Loucy (cell line): ENCODE measurements at regions not wholly inside any gene's neighbourhood (a gene's known extent, or its start where the extent isn't known, plus 50 kb on each side); places are given as distances from the start of the nearest gene placed in this dataset.
"Not testable (repeated sequence)": the region's sequence is repeated elsewhere in the genome, so short reads cannot be mapped to it uniquely, and the experiment has no call there.

ENCODE experiments used
- CTCF ChIP-seq: fragments of 200-600 bp; sonication (generic); conservative IDR thresholded peaks from 2 replicates; pipeline ENCODE4 v1.5.1; 2014; ENCODE audit warnings: mild to moderate bottlenecking, antibody characterized with exemption, low read length
- EZH2phosphoT487 ChIP-seq: fragments of 200-600 bp; IDR thresholded peaks from 2 replicates; pipeline ENCODE4 v1.6.1; 2018; ENCODE audit warnings: antibody characterized with exemption, mild to moderate bottlenecking, moderate library complexity, borderline replicate concordance

GRCh38 chr4:184966051-184966691 lies 52.1 kb upstream of the HELT start:
- TF ChIP-seq CTCF, EZH2phosphoT487: not testable (repeated sequence)
